Neuronal stem cell (in vitro differentiated cells): ENCODE measurements at regions not wholly inside any gene's neighbourhood (a gene's known extent, or its start where the extent isn't known, plus 50 kb on each side); places are given as distances from the start of the nearest gene placed in this dataset.
A peak's percentile ranks its signal among the peaks of the same experiment; 100 is the strongest.

Experiments
- DNase-seq: peaks from one replicate; pipeline ENCODE4 v3.0.0-alpha.2; 2013; ENCODE audit warnings: low spot score
- H2AFZ ChIP-seq: one replicate; pipeline ENCODE4 v1.6.1; 2013; ENCODE audit warnings: mild to moderate bottlenecking, low read length, inconsistent platforms
- H2AK5ac ChIP-seq: 2 replicates; pipeline ENCODE4 v1.6.1; 2013; ENCODE audit warnings: low read depth, mild to moderate bottlenecking, inconsistent platforms, low read length, moderate library complexity, mixed read lengths
- H2BK120ac ChIP-seq: 2 replicates; pipeline ENCODE4 v1.6.1; 2013; ENCODE audit warnings: low read depth, mild to moderate bottlenecking, inconsistent platforms, low read length, moderate library complexity, mixed read lengths
- H2BK12ac ChIP-seq: one replicate; pipeline ENCODE4 v1.6.1; 2013; ENCODE audit warnings: low read length, inconsistent platforms
- H2BK15ac ChIP-seq: 2 replicates; pipeline ENCODE4 v1.6.1; 2013; ENCODE audit warnings: mild to moderate bottlenecking, low read length, inconsistent platforms, mixed read lengths
- H2BK5ac ChIP-seq: one replicate; pipeline ENCODE4 v1.6.1; 2013; ENCODE audit warnings: inconsistent platforms, mild to moderate bottlenecking, low read length, moderate library complexity
- H3K14ac ChIP-seq: one replicate; pipeline ENCODE4 v1.6.1; 2013; ENCODE audit warnings: low read length, inconsistent platforms
- H3K18ac ChIP-seq: 2 replicates; pipeline ENCODE4 v1.6.1; 2013; ENCODE audit warnings: low read length, inconsistent platforms
- H3K23ac ChIP-seq: 2 replicates; pipeline ENCODE4 v1.6.1; 2013; ENCODE audit warnings: low read depth, mild to moderate bottlenecking, mixed read lengths, low read length, inconsistent platforms; ENCODE audit not compliant: poor library complexity
- H3K27ac ChIP-seq: replicated peaks from 3 replicates; pipeline ENCODE4 v1.5.1; 2013; ENCODE audit warnings: low read length, inconsistent platforms
- H3K27me3 ChIP-seq, 3 experiments: 2 replicates each; pipeline ENCODE4 v1.6.1; 2013; ENCODE audit warnings: low read length in 3 of 3, mild to moderate bottlenecking in 2 of 3, inconsistent platforms in 1 of 3, low read depth in 1 of 3, mixed read lengths in 1 of 3, moderate library complexity in 1 of 3; ENCODE audit not compliant: control insufficient read depth in 3 of 3, insufficient read depth in 3 of 3
- H3K36me3 ChIP-seq, 2 donors: replicated peaks in 1 of 2; 2 replicates each; pipeline ENCODE4 v1.6.1; 2013; ENCODE audit warnings: low read length in 2 of 2; ENCODE audit not compliant: control insufficient read depth in 2 of 2, insufficient read depth in 2 of 2
- H3K4ac ChIP-seq: 2 replicates; pipeline ENCODE4 v1.6.1; 2013; ENCODE audit warnings: inconsistent platforms, mild to moderate bottlenecking, low read length, moderate library complexity
- H3K4me1 ChIP-seq, 2 donors: 1 replicate in 1 of 2; 2 replicates in 1 of 2; pipeline ENCODE4 v1.6.1; 2013; ENCODE audit warnings: low read length in 2 of 2, low read depth in 1 of 2; ENCODE audit not compliant: control insufficient read depth in 2 of 2, insufficient read depth in 1 of 2
- H3K4me2 ChIP-seq: one replicate; pipeline ENCODE4 v1.6.1; 2013; ENCODE audit warnings: mild to moderate bottlenecking, low read length, inconsistent platforms; ENCODE audit not compliant: insufficient read depth, poor library complexity, severe bottlenecking
- H3K4me3 ChIP-seq, 2 donors: 2 replicates each; pipeline ENCODE4 v1.5.1; 2013; ENCODE audit warnings: low read length in 2 of 2, mild to moderate bottlenecking in 2 of 2, inconsistent platforms in 1 of 2, moderate library complexity in 1 of 2
- H3K79me1 ChIP-seq: one replicate; pipeline ENCODE4 v1.6.1; 2013; ENCODE audit warnings: low read depth, mild to moderate bottlenecking, inconsistent platforms, low read length, moderate library complexity
- H3K9ac ChIP-seq: one replicate; pipeline ENCODE4 v1.6.1; 2013; ENCODE audit warnings: mild to moderate bottlenecking, low read depth, low read length, inconsistent platforms; ENCODE audit not compliant: poor library complexity
- H3K9me3 ChIP-seq, 2 donors: replicated peaks in 1 of 2; 2 replicates each; pipeline versions ENCODE3 to v1.6.1; 2013; ENCODE audit warnings: low read length in 2 of 2, mild to moderate bottlenecking in 2 of 2, inconsistent platforms in 1 of 2, low read depth in 1 of 2, mixed read lengths in 1 of 2, moderate library complexity in 1 of 2; ENCODE audit not compliant: control insufficient read depth in 2 of 2, insufficient read depth in 1 of 2
- H4K8ac ChIP-seq: one replicate; pipeline ENCODE4 v1.6.1; 2013; ENCODE audit warnings: low read depth, mild to moderate bottlenecking, inconsistent platforms, low read length, moderate library complexity
- H4K91ac ChIP-seq: one replicate; pipeline ENCODE4 v1.6.1; 2013; ENCODE audit warnings: low read length, low read depth, mild to moderate bottlenecking, inconsistent platforms; ENCODE audit not compliant: poor library complexity
- whole genome bisulfite sequencing, 2 donors: extraction: QIAGEN DNeasy Blood & Tissue Kit; methylation state at CpG; one replicate each; pipeline ENCODE4 v1.1.7; 2013; ENCODE audit warnings: missing lambda C conversion rate in 2 of 2, mixed read lengths in 1 of 2; ENCODE audit not compliant: insufficient read length in 2 of 2, insufficient replicate concordance in 1 of 2; ENCODE audit errors: extremely low coverage in 2 of 2; 5-methylcytosine and 5-hydroxymethylcytosine counted together

DNA sequence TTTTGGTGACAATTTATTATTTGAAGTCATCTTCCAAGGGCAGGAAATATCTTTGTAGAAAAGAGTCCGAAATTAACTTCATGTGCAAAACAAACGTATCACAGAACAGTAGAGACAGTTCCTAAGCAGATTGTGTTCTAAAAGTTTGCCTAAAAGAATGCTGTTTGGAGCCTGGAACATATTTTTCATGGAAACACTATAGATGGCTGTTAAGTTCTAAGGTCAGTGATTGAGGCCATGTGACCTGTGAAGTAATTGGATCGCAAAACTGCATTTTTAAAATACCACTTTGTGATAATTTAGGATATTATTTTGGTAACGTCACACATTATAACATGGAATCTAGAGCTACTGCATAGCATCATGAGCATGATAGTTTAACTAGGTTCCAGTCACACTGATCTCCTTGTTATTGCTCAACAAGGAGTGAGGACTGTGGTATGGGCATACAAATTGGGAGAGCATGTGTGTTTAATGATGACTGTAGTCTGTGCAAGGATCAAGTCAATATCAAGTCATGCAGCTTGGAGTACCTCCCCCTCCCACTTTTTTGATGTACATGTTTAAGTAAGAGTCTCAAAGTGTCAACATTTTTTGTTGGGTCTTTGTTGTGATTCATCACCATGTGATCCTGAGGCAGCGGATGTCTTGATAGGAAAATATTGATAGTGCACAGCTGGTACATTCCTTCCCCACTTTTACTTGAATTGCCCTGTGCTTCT lies 609.3 kb upstream of the CITED2 start:
- Histone ChIP-seq H2BK12ac (no peak overlapping the region), H3K4me3 (no peak overlapping the region), H3K23ac (no peak overlapping the region), H3K9ac (no peak overlapping the region), H3K18ac (no peak overlapping the region), H2BK15ac (no peak overlapping the region), H2BK5ac (no peak overlapping the region), H3K9me3 (peaks cover 0 to 3% of the 10 kb centered on the region in 2 donors), H3K36me3 (no peaks in the 10 kb centered on the region), H2AK5ac (no peak overlapping the region), H4K91ac (no peak overlapping the region), H2BK120ac (no peak overlapping the region), H3K79me1 (no peaks in the 10 kb centered on the region), H3K4me2 (no peak overlapping the region), H3K14ac (no peak overlapping the region), H4K8ac (no peak overlapping the region), H2AFZ (peak overlapping the region; percentile 68), H3K27me3 (no peaks in the 10 kb centered on the region), H3K27ac (no peak overlapping the region), H3K4me1 (peaks cover 8 to 18% of the 10 kb centered on the region in 2 donors), H3K4ac (no peak overlapping the region)
- no CpG with 5 or more reads among the region's 5 CpGs for WGBS, 2 donors
- DNase-seq: no peak

- Histone ChIP-seq H3K27me3 (no peaks in the 10 kb centered on the region), H2BK120ac (no peak overlapping the region), H3K4ac (no peak overlapping the region), H3K14ac (no peak overlapping the region), H3K9me3 (peaks cover 0 to 3% of the 10 kb centered on the region in 2 donors), H2BK12ac (no peak overlapping the region), H2BK15ac (no peak overlapping the region), H4K8ac (no peak overlapping the region), H3K4me3 (no peak overlapping the region), H2AFZ (peak overlapping the region; percentile 68), H3K23ac (no peak overlapping the region), H3K79me1 (no peaks in the 10 kb centered on the region), H3K4me2 (no peak overlapping the region), H3K9ac (no peak overlapping the region), H3K36me3 (no peaks in the 10 kb centered on the region), H3K4me1 (peaks cover 8 to 18% of the 10 kb centered on the region in 2 donors), H3K18ac (no peak overlapping the region), H2BK5ac (no peak overlapping the region), H2AK5ac (no peak overlapping the region), H3K27ac (no peak overlapping the region), H4K91ac (no peak overlapping the region)
- WGBS, 2 donors: no CpG with 5 or more reads among the region's 4 CpGs
- DNase-seq: no peak
These were observed 608.3 kb upstream of the CITED2 start for GRCh38 chr6:139982652-139983295.

- H3K4me1 ChIP-seq: peaks cover 8 to 18% of the 10 kb centered on the region in 2 donors
- no peak overlapping the region for H3K18ac ChIP-seq
- peak overlapping the region; percentile 48 for H2AFZ ChIP-seq
- no CpG with 5 or more reads among the region's 1 CpG for WGBS, 2 donors
- no peak overlapping the region for H2BK15ac ChIP-seq
- H3K27me3 ChIP-seq: no peaks in the 10 kb centered on the region
- H3K9me3 ChIP-seq: peaks cover 0 to 3% of the 10 kb centered on the region in 2 donors
- no peak overlapping the region for H2BK120ac ChIP-seq
- H3K14ac ChIP-seq: no peak overlapping the region
- H3K4me3 ChIP-seq: no peak overlapping the region
- H3K23ac ChIP-seq: no peak overlapping the region
- no peaks in the 10 kb centered on the region for H3K79me1 ChIP-seq
- H2BK12ac ChIP-seq: no peak overlapping the region
- no peak overlapping the region for H4K8ac ChIP-seq
- H3K4ac ChIP-seq: no peak overlapping the region
- H3K4me2 ChIP-seq: no peak overlapping the region
- H3K27ac ChIP-seq: peak overlapping the region; percentile 73
- H3K36me3 ChIP-seq: no peaks in the 10 kb centered on the region
- DNase-seq: no peak
- H2AK5ac ChIP-seq: no peak overlapping the region
- H3K9ac ChIP-seq: no peak overlapping the region
- no peak overlapping the region for H4K91ac ChIP-seq
- H2BK5ac ChIP-seq: no peak overlapping the region
These were observed 607.7 kb upstream of the CITED2 start for GRCh38 chr6:139982195-139982594.

- no peak overlapping the region for H4K91ac ChIP-seq
- H3K4me3 ChIP-seq: no peak overlapping the region
- H3K4ac ChIP-seq: no peak overlapping the region
- no peak overlapping the region for H3K23ac ChIP-seq
- H3K4me2 ChIP-seq: no peak overlapping the region
- peak overlapping the region; percentile 48 for H2AFZ ChIP-seq
- no peak overlapping the region for H4K8ac ChIP-seq
- H2BK15ac ChIP-seq: no peak overlapping the region
- DNase-seq: peak; percentile 33
- peak overlapping the region; percentile 81 for H3K27ac ChIP-seq
- H3K27me3 ChIP-seq: no peaks in the 10 kb centered on the region
- no peak overlapping the region for H3K18ac ChIP-seq
- no peak overlapping the region for H3K9ac ChIP-seq
- no peak overlapping the region for H2AK5ac ChIP-seq
- peaks cover 0 to 3% of the 10 kb centered on the region in 2 donors for H3K9me3 ChIP-seq
- H2BK12ac ChIP-seq: no peak overlapping the region
- H3K4me1 ChIP-seq: peaks cover 8 to 18% of the 10 kb centered on the region in 2 donors
- no CpG with 5 or more reads among the region's 5 CpGs for WGBS, 2 donors
- no peaks in the 10 kb centered on the region for H3K36me3 ChIP-seq
- no peaks in the 10 kb centered on the region for H3K79me1 ChIP-seq
- H3K14ac ChIP-seq: no peak overlapping the region
- H2BK5ac ChIP-seq: no peak overlapping the region
- H2BK120ac ChIP-seq: no peak overlapping the region
These were observed 607.3 kb upstream of the CITED2 start for GRCh38 chr6:139981768-139982181.
